GM23338 (cell line): ENCODE measurements at regions not wholly inside any gene's neighbourhood (a gene's known extent, or its start where the extent isn't known, plus 50 kb on each side); places are given as distances from the start of the nearest gene placed in this dataset.

Experiments used
- ATAC-seq: fragments of 200-7000 bp; cut with Tn5 transposase; 3 replicates; pipeline ENCODE4 v1.9.1; 2020
- DNase-seq: peaks from one replicate; pipeline ENCODE4 v3.0.0-alpha.2; 2015; ENCODE audit warnings: low spot score
- H2AFZ ChIP-seq: fragments of 200-600 bp; sonication (generic); 2 replicates; pipeline ENCODE4 v1.8.0; 2016; ENCODE audit warnings: antibody characterized with exemption, mild to moderate bottlenecking, moderate library complexity
- H3F3A ChIP-seq: fragments of 200-600 bp; sonication (generic); replicated peaks from 2 replicates; pipeline ENCODE4 v1.8.0; 2017; ENCODE audit warnings: antibody characterized with exemption, mixed run types, low read depth
- H3K27ac ChIP-seq: fragments of 200-600 bp; sonication (generic); 2 replicates; pipeline ENCODE4 v1.6.1; 2016; ENCODE audit warnings: low read depth
- H3K27me3 ChIP-seq: fragments of 200-600 bp; sonication (generic); 2 replicates; pipeline ENCODE4 v1.8.0; 2016; ENCODE audit warnings: mild to moderate bottlenecking, mixed run types, moderate library complexity; ENCODE audit not compliant: insufficient read depth
- H3K36me3 ChIP-seq: fragments of 200-600 bp; sonication (generic); 2 replicates; pipeline ENCODE4 v1.8.0; 2016; ENCODE audit warnings: mild to moderate bottlenecking; ENCODE audit not compliant: insufficient read depth
- H3K4me1 ChIP-seq: fragments of 200-600 bp; sonication (generic); 2 replicates; pipeline ENCODE4 v1.8.0; 2016; ENCODE audit warnings: mild to moderate bottlenecking, moderate library complexity; ENCODE audit not compliant: insufficient read depth
- H3K4me2 ChIP-seq: fragments of 200-600 bp; sonication (generic); 2 replicates; pipeline ENCODE4 v1.7.1; 2017; ENCODE audit warnings: mixed run types
- H3K4me3 ChIP-seq: fragments of 200-600 bp; sonication (generic); 2 replicates; pipeline ENCODE4 v1.6.1; 2016; ENCODE audit warnings: mixed run types
- H3K79me2 ChIP-seq: fragments of 200-600 bp; sonication (generic); replicated peaks from 2 replicates; pipeline ENCODE4 v1.8.0; 2017; ENCODE audit warnings: mild to moderate bottlenecking; ENCODE audit not compliant: insufficient read depth
- H3K9me2 ChIP-seq: fragments of 200-600 bp; sonication (generic); 2 replicates; pipeline ENCODE4 v1.8.0; 2017; ENCODE audit not compliant: insufficient read depth
- H4K20me1 ChIP-seq: fragments of 200-600 bp; sonication (generic); replicated peaks from 2 replicates; pipeline ENCODE4 v1.8.0; 2017; ENCODE audit warnings: mild to moderate bottlenecking; ENCODE audit not compliant: insufficient read depth
- H3K27ac Mint-ChIP-seq: 2 replicates; pipeline ENCODE4 v1.8.0; 2020; ENCODE audit warnings: inconsistent platforms, mild to moderate bottlenecking, moderate library complexity, mixed read lengths
- H3K27me3 Mint-ChIP-seq: 3 replicates; pipeline ENCODE4 v1.8.0; 2022; ENCODE audit warnings: low read depth, mild to moderate bottlenecking, moderate library complexity, mixed read lengths, inconsistent platforms; ENCODE audit not compliant: insufficient read depth, poor library complexity
- H3K36me3 Mint-ChIP-seq: 3 replicates; pipeline ENCODE4 v1.8.0; 2021; ENCODE audit warnings: low read depth, mild to moderate bottlenecking, inconsistent platforms, moderate library complexity, mixed read lengths
- H3K4me1 Mint-ChIP-seq: 3 replicates; pipeline ENCODE4 v1.8.0; 2020; ENCODE audit warnings: mild to moderate bottlenecking, inconsistent platforms, mixed read lengths
- H3K4me3 Mint-ChIP-seq: 3 replicates; pipeline ENCODE4 v1.8.0; 2021; ENCODE audit warnings: moderate library complexity, mild to moderate bottlenecking, inconsistent platforms, mixed read lengths
- H3K9me3 Mint-ChIP-seq: 3 replicates; pipeline ENCODE4 v1.8.0; 2020; ENCODE audit warnings: moderate library complexity, mild to moderate bottlenecking, inconsistent platforms, mixed read lengths
- CTCF ChIP-seq, 2 experiments: fragments of 200-600 bp in 1 of 2; sonication (generic) in 1 of 2; conservative IDR thresholded peaks; 2 replicates each; pipeline versions ENCODE4 v1.5.1 to v1.6.1; 2016 to 2017; ENCODE audit warnings: antibody characterized with exemption in 2 of 2, low read depth in 2 of 2, mild to moderate bottlenecking in 2 of 2, moderate library complexity in 1 of 2
- ETS1 ChIP-seq: IDR thresholded peaks from 2 replicates; pipeline ENCODE4 v1.6.1; 2016; ENCODE audit warnings: antibody characterized with exemption
- EZH2 ChIP-seq: fragments of 200-600 bp; sonication (generic); IDR thresholded peaks from one replicate; pipeline ENCODE4 v1.8.0; 2017; ENCODE audit warnings: antibody characterized with exemption, mild to moderate bottlenecking, low read depth; ENCODE audit not compliant: unreplicated experiment
- EZH2phosphoT487 ChIP-seq: fragments of 200-600 bp; sonication (generic); IDR thresholded peaks from one replicate; pipeline ENCODE4 v1.8.1; 2018; ENCODE audit warnings: antibody characterized with exemption; ENCODE audit not compliant: unreplicated experiment
- JUNB ChIP-seq: IDR thresholded peaks from one replicate; pipeline ENCODE4 v1.6.1; 2016; ENCODE audit warnings: antibody characterized with exemption; ENCODE audit not compliant: unreplicated experiment
- NANOG ChIP-seq: IDR thresholded peaks from 2 replicates; pipeline ENCODE4 v1.6.1; 2016; ENCODE audit warnings: antibody characterized with exemption, borderline replicate concordance
- POLR2AphosphoS5 ChIP-seq: IDR thresholded peaks from 2 replicates; pipeline ENCODE4 v1.6.1; 2016; ENCODE audit warnings: antibody characterized with exemption, low read depth
- STAT1 ChIP-seq: IDR thresholded peaks from one replicate; pipeline ENCODE4 v1.6.1; 2016; ENCODE audit warnings: antibody characterized with exemption; ENCODE audit not compliant: unreplicated experiment
- ZNF331 ChIP-seq: fragments of 250-450 bp; sonication (Bioruptor Pico); IDR thresholded peaks from 2 replicates; pipeline ENCODE4 v1.5.0; 2020; ENCODE audit warnings: low read depth, mild to moderate bottlenecking, moderate library complexity
- ZNF462 ChIP-seq: fragments of 250-450 bp; sonication (Bioruptor Pico); IDR thresholded peaks from 2 replicates; pipeline ENCODE4 v1.5.0; 2020; ENCODE audit warnings: mild to moderate bottlenecking, moderate library complexity

GRCh38 chr14:25308244-25308643 lies 258.3 kb upstream of the STXBP6 start:
- Histone ChIP-seq H4K20me1 (no peaks in the 10 kb centered on the region), H2AFZ (peak overlapping the region; percentile 79), H3K79me2 (no peaks in the 10 kb centered on the region), H3K4me3 (no peak overlapping the region), H3K36me3 (no peaks in the 10 kb centered on the region), H3K27ac (no peak overlapping the region), H3K27me3 (no peaks in the 10 kb centered on the region), H3F3A (no peaks in the 10 kb centered on the region), H3K4me1 (no peaks in the 10 kb centered on the region), H3K9me2 (no peaks in the 10 kb centered on the region; the same call in 1 of the 2 replicates), H3K4me2 (no peak overlapping the region)
- DNase-seq (peak; percentile 70), ATAC-seq (peak; percentile 97)
- H3K27ac Mint-ChIP-seq = no peak overlapping the region
- no peak overlapping the region for H3K4me3 Mint-ChIP-seq
- H3K27me3 Mint-ChIP-seq = peaks cover 5% of the 10 kb centered on the region
- H3K4me1 Mint-ChIP-seq = no peaks in the 10 kb centered on the region
- H3K9me3 Mint-ChIP-seq = peaks cover 3% of the 10 kb centered on the region; the same call in 2 of the 3 replicates
- no peaks in the 10 kb centered on the region for H3K36me3 Mint-ChIP-seq
- no peak for TF ChIP-seq ETS1
- TF ChIP-seq EZH2phosphoT487 = no peak
- peak; percentile 44 to 62 for TF ChIP-seq CTCF (conservative IDR thresholded peaks at IDR 0.05; ENCODE audit: low read depth in 2 of 2)
- no peak for TF ChIP-seq POLR2AphosphoS5
- no peak for TF ChIP-seq ZNF331
- no peak for TF ChIP-seq EZH2
- no peak for TF ChIP-seq NANOG

GRCh38 chr14:25303934-25304333 lies 254.0 kb upstream of the STXBP6 start:
- Histone ChIP-seq H3K27ac (no peak overlapping the region), H3K4me3 (no peak overlapping the region), H3F3A (no peaks in the 10 kb centered on the region), H3K9me2 (no peaks in the 10 kb centered on the region; the same call in 1 of the 2 replicates), H2AFZ (no peak overlapping the region), H3K79me2 (no peaks in the 10 kb centered on the region), H3K4me2 (no peak overlapping the region), H3K36me3 (no peaks in the 10 kb centered on the region), H3K27me3 (no peaks in the 10 kb centered on the region), H3K4me1 (no peaks in the 10 kb centered on the region), H4K20me1 (no peaks in the 10 kb centered on the region)
- H3K4me3 Mint-ChIP-seq = no peak overlapping the region
- DNase-seq = no peak
- peaks cover 5% of the 10 kb centered on the region for H3K27me3 Mint-ChIP-seq
- no peak overlapping the region for H3K27ac Mint-ChIP-seq
- no peaks in the 10 kb centered on the region for H3K4me1 Mint-ChIP-seq
- H3K9me3 Mint-ChIP-seq = no peaks in the 10 kb centered on the region
- H3K36me3 Mint-ChIP-seq = no peaks in the 10 kb centered on the region
- ATAC-seq = no peak
- TF ChIP-seq ZNF462 (CRISPR knock-in tag) (no peak), STAT1 (no peak), ETS1 (no peak), JUNB (no peak), POLR2AphosphoS5 (no peak), EZH2 (no peak), NANOG (no peak), EZH2phosphoT487 (no peak)
